GM23338 (cell line): ENCODE measurements at regions not wholly inside any gene's neighbourhood (a gene's known extent, or its start where the extent isn't known, plus 50 kb on each side); places are given as distances from the start of the nearest gene placed in this dataset.
A peak's percentile ranks its signal among the peaks of the same experiment; 100 is the strongest.

Experiments used
- ATAC-seq: fragments of 200-7000 bp; cut with Tn5 transposase; 3 replicates; pipeline ENCODE4 v1.9.1; 2020
- DNase-seq: peaks from one replicate; pipeline ENCODE4 v3.0.0-alpha.2; 2015; ENCODE audit warnings: low spot score
- H2AFZ ChIP-seq: fragments of 200-600 bp; sonication (generic); 2 replicates; pipeline ENCODE4 v1.8.0; 2016; ENCODE audit warnings: antibody characterized with exemption, mild to moderate bottlenecking, moderate library complexity
- H3F3A ChIP-seq: fragments of 200-600 bp; sonication (generic); replicated peaks from 2 replicates; pipeline ENCODE4 v1.8.0; 2017; ENCODE audit warnings: antibody characterized with exemption, mixed run types, low read depth
- H3K27ac ChIP-seq: fragments of 200-600 bp; sonication (generic); 2 replicates; pipeline ENCODE4 v1.6.1; 2016; ENCODE audit warnings: low read depth
- H3K27me3 ChIP-seq: fragments of 200-600 bp; sonication (generic); 2 replicates; pipeline ENCODE4 v1.8.0; 2016; ENCODE audit warnings: mild to moderate bottlenecking, mixed run types, moderate library complexity; ENCODE audit not compliant: insufficient read depth
- H3K36me3 ChIP-seq: fragments of 200-600 bp; sonication (generic); 2 replicates; pipeline ENCODE4 v1.8.0; 2016; ENCODE audit warnings: mild to moderate bottlenecking; ENCODE audit not compliant: insufficient read depth
- H3K4me1 ChIP-seq: fragments of 200-600 bp; sonication (generic); 2 replicates; pipeline ENCODE4 v1.8.0; 2016; ENCODE audit warnings: mild to moderate bottlenecking, moderate library complexity; ENCODE audit not compliant: insufficient read depth
- H3K4me2 ChIP-seq: fragments of 200-600 bp; sonication (generic); 2 replicates; pipeline ENCODE4 v1.7.1; 2017; ENCODE audit warnings: mixed run types
- H3K4me3 ChIP-seq: fragments of 200-600 bp; sonication (generic); 2 replicates; pipeline ENCODE4 v1.6.1; 2016; ENCODE audit warnings: mixed run types
- H3K79me2 ChIP-seq: fragments of 200-600 bp; sonication (generic); replicated peaks from 2 replicates; pipeline ENCODE4 v1.8.0; 2017; ENCODE audit warnings: mild to moderate bottlenecking; ENCODE audit not compliant: insufficient read depth
- H3K9me2 ChIP-seq: fragments of 200-600 bp; sonication (generic); 2 replicates; pipeline ENCODE4 v1.8.0; 2017; ENCODE audit not compliant: insufficient read depth
- H4K20me1 ChIP-seq: fragments of 200-600 bp; sonication (generic); replicated peaks from 2 replicates; pipeline ENCODE4 v1.8.0; 2017; ENCODE audit warnings: mild to moderate bottlenecking; ENCODE audit not compliant: insufficient read depth
- H3K27ac Mint-ChIP-seq: 2 replicates; pipeline ENCODE4 v1.8.0; 2020; ENCODE audit warnings: inconsistent platforms, mild to moderate bottlenecking, moderate library complexity, mixed read lengths
- H3K27me3 Mint-ChIP-seq: 3 replicates; pipeline ENCODE4 v1.8.0; 2022; ENCODE audit warnings: low read depth, mild to moderate bottlenecking, moderate library complexity, mixed read lengths, inconsistent platforms; ENCODE audit not compliant: insufficient read depth, poor library complexity
- H3K36me3 Mint-ChIP-seq: 3 replicates; pipeline ENCODE4 v1.8.0; 2021; ENCODE audit warnings: low read depth, mild to moderate bottlenecking, inconsistent platforms, moderate library complexity, mixed read lengths
- H3K4me1 Mint-ChIP-seq: 3 replicates; pipeline ENCODE4 v1.8.0; 2020; ENCODE audit warnings: mild to moderate bottlenecking, inconsistent platforms, mixed read lengths
- H3K4me3 Mint-ChIP-seq: 3 replicates; pipeline ENCODE4 v1.8.0; 2021; ENCODE audit warnings: moderate library complexity, mild to moderate bottlenecking, inconsistent platforms, mixed read lengths
- H3K9me3 Mint-ChIP-seq: 3 replicates; pipeline ENCODE4 v1.8.0; 2020; ENCODE audit warnings: moderate library complexity, mild to moderate bottlenecking, inconsistent platforms, mixed read lengths
- CREB1 ChIP-seq: fragments of 250-450 bp; sonication (Bioruptor Pico); IDR thresholded peaks from 2 replicates; pipeline ENCODE4 v1.5.0; 2020; ENCODE audit warnings: low read depth, mild to moderate bottlenecking, moderate library complexity
- EZH2 ChIP-seq: fragments of 200-600 bp; sonication (generic); IDR thresholded peaks from one replicate; pipeline ENCODE4 v1.8.0; 2017; ENCODE audit warnings: antibody characterized with exemption, mild to moderate bottlenecking, low read depth; ENCODE audit not compliant: unreplicated experiment
- EZH2phosphoT487 ChIP-seq: fragments of 200-600 bp; sonication (generic); IDR thresholded peaks from one replicate; pipeline ENCODE4 v1.8.1; 2018; ENCODE audit warnings: antibody characterized with exemption; ENCODE audit not compliant: unreplicated experiment
- JUNB ChIP-seq: IDR thresholded peaks from one replicate; pipeline ENCODE4 v1.6.1; 2016; ENCODE audit warnings: antibody characterized with exemption; ENCODE audit not compliant: unreplicated experiment
- NANOG ChIP-seq: IDR thresholded peaks from 2 replicates; pipeline ENCODE4 v1.6.1; 2016; ENCODE audit warnings: antibody characterized with exemption, borderline replicate concordance
- POLR2AphosphoS5 ChIP-seq: IDR thresholded peaks from 2 replicates; pipeline ENCODE4 v1.6.1; 2016; ENCODE audit warnings: antibody characterized with exemption, low read depth
- STAT1 ChIP-seq: IDR thresholded peaks from one replicate; pipeline ENCODE4 v1.6.1; 2016; ENCODE audit warnings: antibody characterized with exemption; ENCODE audit not compliant: unreplicated experiment
- ZNF114 ChIP-seq: fragments of 250-450 bp; sonication (Bioruptor Pico); IDR thresholded peaks from 2 replicates; pipeline ENCODE4 v1.5.0; 2020; ENCODE audit warnings: mild to moderate bottlenecking, moderate library complexity
- ZNF331 ChIP-seq: fragments of 250-450 bp; sonication (Bioruptor Pico); IDR thresholded peaks from 2 replicates; pipeline ENCODE4 v1.5.0; 2020; ENCODE audit warnings: low read depth, mild to moderate bottlenecking, moderate library complexity
- TF ChIP-seq, protein P1 (sequence below): IDR thresholded peaks from one replicate; pipeline ENCODE4 v1.6.1; 2018; ENCODE audit warnings: antibody characterized with exemption; ENCODE audit not compliant: unreplicated experiment
- TF ChIP-seq, protein P2 (sequence below), 2 experiments: fragments of 200-600 bp in 1 of 2; sonication (generic) in 1 of 2; conservative IDR thresholded peaks; 2 replicates each; pipeline versions ENCODE4 v1.5.1 to v1.6.1; 2016 to 2017; ENCODE audit warnings: antibody characterized with exemption in 2 of 2, low read depth in 2 of 2, mild to moderate bottlenecking in 2 of 2, moderate library complexity in 1 of 2
- TF ChIP-seq, protein P3 (sequence below): fragments of 250-450 bp; sonication (Bioruptor Pico); IDR thresholded peaks from 2 replicates; pipeline ENCODE4 v1.5.0; 2020; ENCODE audit warnings: mild to moderate bottlenecking, moderate library complexity
- TF ChIP-seq, protein P4 (sequence below): IDR thresholded peaks from 2 replicates; pipeline ENCODE4 v1.6.1; 2016; ENCODE audit warnings: antibody characterized with exemption

DNA sequence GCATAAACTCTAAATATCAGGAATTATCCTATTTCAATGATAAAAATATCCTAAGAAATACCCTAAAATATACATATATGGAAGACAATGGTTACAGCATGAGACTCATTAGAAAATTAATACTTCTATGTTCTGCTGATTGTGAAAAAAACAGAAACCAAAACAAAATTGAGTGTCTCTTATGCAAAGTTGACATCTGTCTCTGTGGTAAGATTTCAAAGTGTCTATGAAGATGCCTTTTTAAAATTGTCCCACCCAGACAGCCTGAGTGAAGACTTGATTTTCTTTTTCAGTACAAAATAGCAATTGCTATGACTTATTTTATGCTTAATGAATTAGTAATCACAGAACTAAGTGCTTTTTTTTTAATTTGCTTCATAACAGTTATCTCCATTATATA, 1368.4 kb upstream of the LRRTM1 start:
- Mint-ChIP-seq H3K4me3 (no peak overlapping the region), H3K9me3 (no peaks in the 10 kb centered on the region), H3K4me1 (no peaks in the 10 kb centered on the region; the same call in 2 of the 3 replicates), H3K27me3 (no peaks in the 10 kb centered on the region), H3K27ac (0 out of 2 replicates have a peak overlapping the region, but pooled peaks have one; percentile 48), H3K36me3 (no peaks in the 10 kb centered on the region)
- H3K4me2 ChIP-seq, result no peak overlapping the region
- H3K27ac ChIP-seq, result no peak overlapping the region
- H2AFZ ChIP-seq, result no peak overlapping the region
- no peak overlapping the region for H3K4me3 ChIP-seq
- H3K79me2 ChIP-seq, result no peaks in the 10 kb centered on the region
- H3K27me3 ChIP-seq, result no peaks in the 10 kb centered on the region
- no peaks in the 10 kb centered on the region for H3K4me1 ChIP-seq
- no peaks in the 10 kb centered on the region for H4K20me1 ChIP-seq
- H3K36me3 ChIP-seq, result no peaks in the 10 kb centered on the region
- TF ChIP-seq POLR2AphosphoS5 (no peak), ZNF114 (CRISPR knock-in tag) (no peak), NANOG (no peak), STAT1 (no peak), EZH2phosphoT487 (no peak), CREB1 (CRISPR knock-in tag) (no peak), ZNF331 (CRISPR knock-in tag) (no peak), EZH2 (no peak), JUNB (no peak)
- TF ChIP-seq, protein P1, sequence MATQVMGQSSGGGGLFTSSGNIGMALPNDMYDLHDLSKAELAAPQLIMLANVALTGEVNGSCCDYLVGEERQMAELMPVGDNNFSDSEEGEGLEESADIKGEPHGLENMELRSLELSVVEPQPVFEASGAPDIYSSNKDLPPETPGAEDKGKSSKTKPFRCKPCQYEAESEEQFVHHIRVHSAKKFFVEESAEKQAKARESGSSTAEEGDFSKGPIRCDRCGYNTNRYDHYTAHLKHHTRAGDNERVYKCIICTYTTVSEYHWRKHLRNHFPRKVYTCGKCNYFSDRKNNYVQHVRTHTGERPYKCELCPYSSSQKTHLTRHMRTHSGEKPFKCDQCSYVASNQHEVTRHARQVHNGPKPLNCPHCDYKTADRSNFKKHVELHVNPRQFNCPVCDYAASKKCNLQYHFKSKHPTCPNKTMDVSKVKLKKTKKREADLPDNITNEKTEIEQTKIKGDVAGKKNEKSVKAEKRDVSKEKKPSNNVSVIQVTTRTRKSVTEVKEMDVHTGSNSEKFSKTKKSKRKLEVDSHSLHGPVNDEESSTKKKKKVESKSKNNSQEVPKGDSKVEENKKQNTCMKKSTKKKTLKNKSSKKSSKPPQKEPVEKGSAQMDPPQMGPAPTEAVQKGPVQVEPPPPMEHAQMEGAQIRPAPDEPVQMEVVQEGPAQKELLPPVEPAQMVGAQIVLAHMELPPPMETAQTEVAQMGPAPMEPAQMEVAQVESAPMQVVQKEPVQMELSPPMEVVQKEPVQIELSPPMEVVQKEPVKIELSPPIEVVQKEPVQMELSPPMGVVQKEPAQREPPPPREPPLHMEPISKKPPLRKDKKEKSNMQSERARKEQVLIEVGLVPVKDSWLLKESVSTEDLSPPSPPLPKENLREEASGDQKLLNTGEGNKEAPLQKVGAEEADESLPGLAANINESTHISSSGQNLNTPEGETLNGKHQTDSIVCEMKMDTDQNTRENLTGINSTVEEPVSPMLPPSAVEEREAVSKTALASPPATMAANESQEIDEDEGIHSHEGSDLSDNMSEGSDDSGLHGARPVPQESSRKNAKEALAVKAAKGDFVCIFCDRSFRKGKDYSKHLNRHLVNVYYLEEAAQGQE, result no peak
- TF ChIP-seq, protein P2, sequence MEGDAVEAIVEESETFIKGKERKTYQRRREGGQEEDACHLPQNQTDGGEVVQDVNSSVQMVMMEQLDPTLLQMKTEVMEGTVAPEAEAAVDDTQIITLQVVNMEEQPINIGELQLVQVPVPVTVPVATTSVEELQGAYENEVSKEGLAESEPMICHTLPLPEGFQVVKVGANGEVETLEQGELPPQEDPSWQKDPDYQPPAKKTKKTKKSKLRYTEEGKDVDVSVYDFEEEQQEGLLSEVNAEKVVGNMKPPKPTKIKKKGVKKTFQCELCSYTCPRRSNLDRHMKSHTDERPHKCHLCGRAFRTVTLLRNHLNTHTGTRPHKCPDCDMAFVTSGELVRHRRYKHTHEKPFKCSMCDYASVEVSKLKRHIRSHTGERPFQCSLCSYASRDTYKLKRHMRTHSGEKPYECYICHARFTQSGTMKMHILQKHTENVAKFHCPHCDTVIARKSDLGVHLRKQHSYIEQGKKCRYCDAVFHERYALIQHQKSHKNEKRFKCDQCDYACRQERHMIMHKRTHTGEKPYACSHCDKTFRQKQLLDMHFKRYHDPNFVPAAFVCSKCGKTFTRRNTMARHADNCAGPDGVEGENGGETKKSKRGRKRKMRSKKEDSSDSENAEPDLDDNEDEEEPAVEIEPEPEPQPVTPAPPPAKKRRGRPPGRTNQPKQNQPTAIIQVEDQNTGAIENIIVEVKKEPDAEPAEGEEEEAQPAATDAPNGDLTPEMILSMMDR (conservative IDR thresholded peaks at IDR 0.05; ENCODE audit: low read depth in 2 of 2), result no peak
- TF ChIP-seq, protein P3, sequence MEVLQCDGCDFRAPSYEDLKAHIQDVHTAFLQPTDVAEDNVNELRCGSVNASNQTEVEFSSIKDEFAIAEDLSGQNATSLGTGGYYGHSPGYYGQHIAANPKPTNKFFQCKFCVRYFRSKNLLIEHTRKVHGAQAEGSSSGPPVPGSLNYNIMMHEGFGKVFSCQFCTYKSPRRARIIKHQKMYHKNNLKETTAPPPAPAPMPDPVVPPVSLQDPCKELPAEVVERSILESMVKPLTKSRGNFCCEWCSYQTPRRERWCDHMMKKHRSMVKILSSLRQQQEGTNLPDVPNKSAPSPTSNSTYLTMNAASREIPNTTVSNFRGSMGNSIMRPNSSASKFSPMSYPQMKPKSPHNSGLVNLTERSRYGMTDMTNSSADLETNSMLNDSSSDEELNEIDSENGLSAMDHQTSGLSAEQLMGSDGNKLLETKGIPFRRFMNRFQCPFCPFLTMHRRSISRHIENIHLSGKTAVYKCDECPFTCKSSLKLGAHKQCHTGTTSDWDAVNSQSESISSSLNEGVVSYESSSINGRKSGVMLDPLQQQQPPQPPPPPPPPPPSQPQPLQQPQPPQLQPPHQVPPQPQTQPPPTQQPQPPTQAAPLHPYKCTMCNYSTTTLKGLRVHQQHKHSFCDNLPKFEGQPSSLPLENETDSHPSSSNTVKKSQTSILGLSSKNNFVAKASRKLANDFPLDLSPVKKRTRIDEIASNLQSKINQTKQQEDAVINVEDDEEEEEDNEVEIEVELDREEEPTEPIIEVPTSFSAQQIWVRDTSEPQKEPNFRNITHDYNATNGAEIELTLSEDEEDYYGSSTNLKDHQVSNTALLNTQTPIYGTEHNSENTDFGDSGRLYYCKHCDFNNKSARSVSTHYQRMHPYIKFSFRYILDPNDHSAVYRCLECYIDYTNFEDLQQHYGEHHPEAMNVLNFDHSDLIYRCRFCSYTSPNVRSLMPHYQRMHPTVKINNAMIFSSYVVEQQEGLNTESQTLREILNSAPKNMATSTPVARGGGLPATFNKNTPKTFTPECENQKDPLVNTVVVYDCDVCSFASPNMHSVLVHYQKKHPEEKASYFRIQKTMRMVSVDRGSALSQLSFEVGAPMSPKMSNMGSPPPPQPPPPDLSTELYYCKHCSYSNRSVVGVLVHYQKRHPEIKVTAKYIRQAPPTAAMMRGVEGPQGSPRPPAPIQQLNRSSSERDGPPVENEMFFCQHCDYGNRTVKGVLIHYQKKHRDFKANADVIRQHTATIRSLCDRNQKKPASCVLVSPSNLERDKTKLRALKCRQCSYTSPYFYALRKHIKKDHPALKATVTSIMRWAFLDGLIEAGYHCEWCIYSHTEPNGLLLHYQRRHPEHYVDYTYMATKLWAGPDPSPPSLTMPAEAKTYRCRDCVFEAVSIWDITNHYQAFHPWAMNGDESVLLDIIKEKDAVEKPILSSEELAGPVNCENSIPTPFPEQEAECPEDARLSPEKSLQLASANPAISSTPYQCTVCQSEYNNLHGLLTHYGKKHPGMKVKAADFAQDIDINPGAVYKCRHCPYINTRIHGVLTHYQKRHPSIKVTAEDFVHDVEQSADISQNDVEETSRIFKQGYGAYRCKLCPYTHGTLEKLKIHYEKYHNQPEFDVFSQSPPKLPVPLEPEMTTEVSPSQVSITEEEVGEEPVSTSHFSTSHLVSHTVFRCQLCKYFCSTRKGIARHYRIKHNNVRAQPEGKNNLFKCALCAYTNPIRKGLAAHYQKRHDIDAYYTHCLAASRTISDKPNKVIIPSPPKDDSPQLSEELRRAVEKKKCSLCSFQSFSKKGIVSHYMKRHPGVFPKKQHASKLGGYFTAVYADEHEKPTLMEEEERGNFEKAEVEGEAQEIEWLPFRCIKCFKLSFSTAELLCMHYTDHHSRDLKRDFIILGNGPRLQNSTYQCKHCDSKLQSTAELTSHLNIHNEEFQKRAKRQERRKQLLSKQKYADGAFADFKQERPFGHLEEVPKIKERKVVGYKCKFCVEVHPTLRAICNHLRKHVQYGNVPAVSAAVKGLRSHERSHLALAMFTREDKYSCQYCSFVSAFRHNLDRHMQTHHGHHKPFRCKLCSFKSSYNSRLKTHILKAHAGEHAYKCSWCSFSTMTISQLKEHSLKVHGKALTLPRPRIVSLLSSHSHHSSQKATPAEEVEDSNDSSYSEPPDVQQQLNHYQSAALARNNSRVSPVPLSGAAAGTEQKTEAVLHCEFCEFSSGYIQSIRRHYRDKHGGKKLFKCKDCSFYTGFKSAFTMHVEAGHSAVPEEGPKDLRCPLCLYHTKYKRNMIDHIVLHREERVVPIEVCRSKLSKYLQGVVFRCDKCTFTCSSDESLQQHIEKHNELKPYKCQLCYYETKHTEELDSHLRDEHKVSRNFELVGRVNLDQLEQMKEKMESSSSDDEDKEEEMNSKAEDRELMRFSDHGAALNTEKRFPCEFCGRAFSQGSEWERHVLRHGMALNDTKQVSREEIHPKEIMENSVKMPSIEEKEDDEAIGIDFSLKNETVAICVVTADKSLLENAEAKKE (CRISPR knock-in tag), result no peak
- TF ChIP-seq, protein P4, sequence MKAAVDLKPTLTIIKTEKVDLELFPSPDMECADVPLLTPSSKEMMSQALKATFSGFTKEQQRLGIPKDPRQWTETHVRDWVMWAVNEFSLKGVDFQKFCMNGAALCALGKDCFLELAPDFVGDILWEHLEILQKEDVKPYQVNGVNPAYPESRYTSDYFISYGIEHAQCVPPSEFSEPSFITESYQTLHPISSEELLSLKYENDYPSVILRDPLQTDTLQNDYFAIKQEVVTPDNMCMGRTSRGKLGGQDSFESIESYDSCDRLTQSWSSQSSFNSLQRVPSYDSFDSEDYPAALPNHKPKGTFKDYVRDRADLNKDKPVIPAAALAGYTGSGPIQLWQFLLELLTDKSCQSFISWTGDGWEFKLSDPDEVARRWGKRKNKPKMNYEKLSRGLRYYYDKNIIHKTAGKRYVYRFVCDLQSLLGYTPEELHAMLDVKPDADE, result no peak
- DNase-seq (no peak), ATAC-seq (no peak)
- no peaks in the 10 kb centered on the region for H3F3A ChIP-seq
- no peaks in the 10 kb centered on the region for H3K9me2 ChIP-seq
